Stimulated activated CD4-positive, alpha-beta T cell treated with anti-CD3 and anti-CD28 coated beads, TNF-alpha, amount 100 ng/mL, for 4 hours (primary cell): ENCODE measurements at regions not wholly inside any gene's neighbourhood (a gene's known extent, or its start where the extent isn't known, plus 50 kb on each side); places are given as distances from the start of the nearest gene placed in this dataset.

Source experiments
- DNase-seq, 3 experiments: peaks; one replicate each; pipeline ENCODE4 v3.0.0-alpha.2; 2020; ENCODE audit warnings: low read depth in 3 of 3

GRCh38 chr7:36802459-36803135, 78.3 kb upstream of the AOAH start:
- no peak for DNase-seq

GRCh38 chr7:36796850-36797536, 72.7 kb upstream of the AOAH start:
- DNase-seq, result no peak

GRCh38 chr7:36795451-36796021, 71.2 kb upstream of the AOAH start:
- DNase-seq, result no peak

GRCh38 chr7:36794689-36795088, 70.4 kb upstream of the AOAH start:
- no peak for DNase-seq

- DNase-seq, result no peak
Measured at GRCh38 chr7:36792421-36792820, 68.1 kb upstream of the AOAH start.

GRCh38 chr7:36790311-36790787, 66.1 kb upstream of the AOAH start:
- DNase-seq, result no peak

GRCh38 chr7:36788825-36789470, 64.7 kb upstream of the AOAH start:
- DNase-seq, result no peak

GRCh38 chr7:36787933-36788378, 63.7 kb upstream of the AOAH start:
- DNase-seq, result no peak

- DNase-seq, result peak in 2 of 3 experiments; percentile 8 to 32
Measured at GRCh38 chr7:36784991-36785940, 61.0 kb upstream of the AOAH start.

GRCh38 chr7:36781011-36781738, 56.9 kb upstream of the AOAH start:
- no peak for DNase-seq

- DNase-seq, result no peak
Measured at GRCh38 chr7:36777855-36778254, 53.6 kb upstream of the AOAH start.

- no peak for DNase-seq
Measured at GRCh38 chr7:36777062-36777461, 52.8 kb upstream of the AOAH start.

- DNase-seq, result no peak
Measured at GRCh38 chr7:36775676-36776075, 51.4 kb upstream of the AOAH start.

- DNase-seq, result no peak
Measured at GRCh38 chr7:36775061-36775620, 50.8 kb upstream of the AOAH start.
